Activated T-helper 2 cell treated with anti-CD3 and anti-CD28 coated beads, Interferon-gamma antibody, Interleukin-2, Interleukin-4, amounts not matched to agents 10 μg/mL and 5 μg/mL and 100 μg/mL, durations not matched to agents 14 hours and 24 hours and 36 hours (primary cell): ENCODE measurements at regions not wholly inside any gene's neighbourhood (a gene's known extent, or its start where the extent isn't known, plus 50 kb on each side); places are given as distances from the start of the nearest gene placed in this dataset.

Experiments used
- DNase-seq: peaks from one replicate; pipeline ENCODE4 v3.0.0; 2021; ENCODE audit warnings: low spot score
- H3K27ac Mint-ChIP-seq: one replicate; pipeline ENCODE4 v1.8.0; 2021; ENCODE audit warnings: mixed read lengths
- H3K27me3 Mint-ChIP-seq: one replicate; pipeline ENCODE4 v1.8.0; 2021; ENCODE audit warnings: low read depth, mixed read lengths
- H3K36me3 Mint-ChIP-seq: one replicate; pipeline ENCODE4 v1.8.0; 2021; ENCODE audit warnings: low read depth, mixed read lengths
- H3K4me1 Mint-ChIP-seq: one replicate; pipeline ENCODE4 v1.8.0; 2021; ENCODE audit warnings: low read depth, mixed read lengths
- H3K4me3 Mint-ChIP-seq: one replicate; pipeline ENCODE4 v1.8.0; 2021; ENCODE audit warnings: low read depth, mild to moderate bottlenecking, moderate library complexity, mixed read lengths
- H3K9me3 Mint-ChIP-seq: one replicate; pipeline ENCODE4 v1.8.0; 2021; ENCODE audit warnings: mixed read lengths
- intact Hi-C: fragments of 100-400 bp; cut with micrococcal nuclease; formaldehyde crosslinking; loops from one replicate; pipeline ENCODE4 v1.15.1; 2023

DNA sequence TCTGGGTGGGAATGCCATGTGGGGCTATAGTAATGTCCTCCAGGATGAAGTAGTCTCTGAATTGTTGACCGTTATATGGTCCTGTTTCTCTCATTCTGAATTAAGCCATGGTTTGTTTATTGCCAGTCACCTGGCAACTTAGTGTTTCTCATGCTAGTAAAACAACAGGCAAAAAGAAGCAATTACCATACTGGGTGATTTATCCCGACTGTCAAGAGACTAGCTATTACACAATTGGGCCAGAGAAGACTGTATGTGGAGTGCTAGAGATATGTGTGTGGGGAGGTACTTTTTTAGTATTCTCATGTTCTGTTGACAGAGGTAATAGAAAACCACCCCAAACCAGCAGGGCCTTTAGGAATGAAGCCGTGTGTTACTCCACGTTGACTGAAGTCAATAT, 258.2 kb downstream of the TDRD3 start:
- Mint-ChIP-seq H3K27ac (no peak overlapping the region), H3K4me3 (no peak overlapping the region), H3K9me3 (peaks cover 9% of the 10 kb centered on the region), H3K4me1 (no peaks in the 10 kb centered on the region), H3K36me3 (no peaks in the 10 kb centered on the region), H3K27me3 (no peaks in the 10 kb centered on the region)
- intact Hi-C loops: no loop called here
- no peak for DNase-seq

DNA sequence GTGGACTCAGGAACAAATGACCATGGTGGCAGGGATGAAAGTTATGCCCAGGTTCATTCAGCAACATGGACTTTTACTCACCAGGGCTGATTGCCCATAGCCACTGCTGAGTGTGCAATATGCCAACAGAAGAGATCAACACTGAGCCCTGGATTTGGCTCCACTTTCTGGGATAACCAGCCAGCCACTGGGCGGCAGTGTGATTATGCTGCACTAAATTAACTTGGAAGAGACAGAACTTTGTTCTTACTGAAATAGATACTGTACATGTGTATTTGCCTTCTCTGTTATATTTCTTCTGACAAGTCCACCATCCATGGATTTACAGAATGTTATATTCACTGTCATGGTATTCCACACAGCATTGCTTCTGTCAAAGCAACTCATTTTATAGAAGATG, 257.4 kb downstream of the TDRD3 start:
- no peak for DNase-seq
- no peak overlapping the region for H3K4me3 Mint-ChIP-seq
- no peaks in the 10 kb centered on the region for H3K27me3 Mint-ChIP-seq
- intact Hi-C loops: no loop called here
- H3K9me3 Mint-ChIP-seq: peaks cover 9% of the 10 kb centered on the region
- no peaks in the 10 kb centered on the region for H3K36me3 Mint-ChIP-seq
- H3K4me1 Mint-ChIP-seq: no peaks in the 10 kb centered on the region
- no peak overlapping the region for H3K27ac Mint-ChIP-seq

DNA sequence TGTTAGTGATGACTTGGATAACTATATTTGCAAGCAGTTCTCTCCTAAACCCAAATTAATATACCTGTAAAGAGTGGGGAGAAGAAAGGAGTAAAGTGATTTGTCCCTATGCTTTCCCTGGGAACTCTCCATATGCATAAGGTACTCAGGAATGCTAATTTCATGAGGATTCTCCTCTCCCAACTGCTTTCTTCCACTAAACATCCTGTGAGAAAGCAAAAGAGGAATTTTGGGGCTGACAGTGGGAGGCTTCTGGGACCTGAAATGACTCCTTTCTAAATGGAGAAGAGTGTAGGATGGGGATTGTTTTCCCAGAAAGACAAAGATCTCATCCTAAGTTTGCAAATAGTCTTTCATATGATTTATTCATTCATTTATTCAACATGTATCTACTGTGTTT, 250.5 kb downstream of the TDRD3 start:
- H3K27ac Mint-ChIP-seq: no peak overlapping the region
- no peak overlapping the region for H3K4me3 Mint-ChIP-seq
- DNase-seq: no peak
- no peaks in the 10 kb centered on the region for H3K27me3 Mint-ChIP-seq
- no peaks in the 10 kb centered on the region for H3K9me3 Mint-ChIP-seq
- H3K36me3 Mint-ChIP-seq: no peaks in the 10 kb centered on the region
- intact Hi-C loops: no loop called here
- H3K4me1 Mint-ChIP-seq: no peaks in the 10 kb centered on the region

DNA sequence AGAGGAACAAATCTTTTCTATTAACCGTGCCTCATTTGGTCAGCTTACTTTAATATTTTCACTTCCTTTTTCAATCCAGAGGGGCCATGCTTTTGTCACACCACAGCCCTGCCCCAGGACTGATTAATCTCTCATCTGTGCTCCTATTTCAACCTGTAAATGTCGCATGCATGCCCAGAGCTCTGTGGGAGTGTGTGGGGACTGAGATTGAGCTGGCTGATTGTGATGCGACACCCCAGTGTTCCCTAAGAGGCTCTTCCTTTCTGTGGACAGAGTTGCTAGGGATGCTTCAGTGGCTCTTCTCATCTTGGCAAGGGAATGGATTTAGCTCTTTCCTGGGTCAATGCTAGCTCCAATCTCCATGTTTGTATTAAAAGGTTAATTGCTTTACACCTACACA, 249.6 kb downstream of the TDRD3 start:
- Mint-ChIP-seq H3K4me1 (no peaks in the 10 kb centered on the region), H3K9me3 (no peaks in the 10 kb centered on the region), H3K27ac (no peak overlapping the region), H3K27me3 (no peaks in the 10 kb centered on the region), H3K4me3 (no peak overlapping the region), H3K36me3 (no peaks in the 10 kb centered on the region)
- no peak for DNase-seq
- intact Hi-C loops: no loop called here

DNA sequence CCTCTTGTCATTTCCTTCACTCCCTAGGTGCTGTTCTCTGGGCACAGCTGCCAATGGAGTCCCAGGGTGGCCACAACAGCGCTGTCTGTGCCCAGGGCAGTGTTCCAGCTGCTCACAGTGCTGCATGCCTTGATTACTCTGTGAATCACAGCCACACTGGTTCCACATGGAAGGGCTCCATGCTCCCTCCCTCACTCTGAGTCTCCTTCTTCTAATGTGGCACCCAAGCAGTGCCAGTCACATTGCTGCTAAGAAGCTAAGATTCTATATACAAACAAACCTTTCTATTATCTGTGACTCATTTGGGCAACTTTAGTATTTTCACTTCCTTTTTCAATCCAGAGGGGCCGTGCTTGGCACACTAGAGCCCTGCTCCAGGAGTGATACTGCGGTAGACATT, 248.7 kb downstream of the TDRD3 start:
- intact Hi-C loops: no loop called here
- no peak overlapping the region for H3K4me3 Mint-ChIP-seq
- H3K27ac Mint-ChIP-seq: no peak overlapping the region
- no peaks in the 10 kb centered on the region for H3K36me3 Mint-ChIP-seq
- no peak for DNase-seq
- H3K27me3 Mint-ChIP-seq: no peaks in the 10 kb centered on the region
- H3K4me1 Mint-ChIP-seq: no peaks in the 10 kb centered on the region
- no peaks in the 10 kb centered on the region for H3K9me3 Mint-ChIP-seq

DNA sequence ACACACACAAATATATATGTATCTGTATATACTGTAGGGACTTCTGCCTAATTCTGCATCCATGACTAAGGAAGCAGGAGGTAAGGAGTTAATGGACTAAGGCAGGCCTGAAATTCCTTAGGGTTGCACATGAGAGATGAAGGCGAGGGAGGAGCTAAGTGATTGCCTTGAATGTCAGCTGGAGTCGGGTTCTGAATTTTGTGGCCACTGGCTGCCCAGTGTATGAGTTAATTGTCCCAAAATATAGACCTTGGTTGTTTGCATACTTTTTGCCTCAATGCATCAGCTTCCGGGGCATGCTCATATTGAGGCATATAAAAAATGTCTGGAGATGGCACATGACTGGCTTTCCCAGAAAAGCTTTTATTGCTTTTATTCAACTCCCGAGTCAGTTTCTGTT, 245.5 kb downstream of the TDRD3 start:
- no peaks in the 10 kb centered on the region for H3K4me1 Mint-ChIP-seq
- H3K36me3 Mint-ChIP-seq: no peaks in the 10 kb centered on the region
- no peak for DNase-seq
- no peaks in the 10 kb centered on the region for H3K27me3 Mint-ChIP-seq
- no peak overlapping the region for H3K27ac Mint-ChIP-seq
- no peak overlapping the region for H3K4me3 Mint-ChIP-seq
- intact Hi-C loops: no loop called here
- H3K9me3 Mint-ChIP-seq: no peaks in the 10 kb centered on the region

DNA sequence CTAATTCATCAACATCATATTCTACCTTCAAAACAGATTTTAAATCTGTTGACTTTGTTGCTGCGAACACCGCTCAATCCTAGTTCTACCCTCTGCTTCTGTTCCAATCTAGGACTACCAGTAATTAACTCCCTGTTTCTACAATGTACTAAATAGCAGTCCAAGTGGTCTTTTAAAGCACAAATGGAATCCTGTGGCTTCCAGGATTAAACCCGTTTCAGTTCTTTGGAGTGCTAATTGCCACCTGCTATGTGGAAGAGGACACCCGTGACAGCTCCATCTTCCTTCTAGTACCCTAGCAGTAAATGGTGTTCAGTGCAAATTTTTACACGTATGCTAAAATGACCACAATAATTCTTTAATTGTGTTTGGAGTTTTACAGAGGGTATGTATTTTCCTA, 232.1 kb downstream of the TDRD3 start:
- Mint-ChIP-seq H3K27ac (no peak overlapping the region), H3K27me3 (peaks cover 2% of the 10 kb centered on the region), H3K4me3 (no peak overlapping the region), H3K36me3 (no peaks in the 10 kb centered on the region), H3K4me1 (peaks cover 4% of the 10 kb centered on the region), H3K9me3 (no peaks in the 10 kb centered on the region)
- no peak for DNase-seq
- intact Hi-C loops: loop anchor here (5.0 kb wide), 1 partner anchor 778 kb away; no protein-coding TSS in a partner anchor

DNA sequence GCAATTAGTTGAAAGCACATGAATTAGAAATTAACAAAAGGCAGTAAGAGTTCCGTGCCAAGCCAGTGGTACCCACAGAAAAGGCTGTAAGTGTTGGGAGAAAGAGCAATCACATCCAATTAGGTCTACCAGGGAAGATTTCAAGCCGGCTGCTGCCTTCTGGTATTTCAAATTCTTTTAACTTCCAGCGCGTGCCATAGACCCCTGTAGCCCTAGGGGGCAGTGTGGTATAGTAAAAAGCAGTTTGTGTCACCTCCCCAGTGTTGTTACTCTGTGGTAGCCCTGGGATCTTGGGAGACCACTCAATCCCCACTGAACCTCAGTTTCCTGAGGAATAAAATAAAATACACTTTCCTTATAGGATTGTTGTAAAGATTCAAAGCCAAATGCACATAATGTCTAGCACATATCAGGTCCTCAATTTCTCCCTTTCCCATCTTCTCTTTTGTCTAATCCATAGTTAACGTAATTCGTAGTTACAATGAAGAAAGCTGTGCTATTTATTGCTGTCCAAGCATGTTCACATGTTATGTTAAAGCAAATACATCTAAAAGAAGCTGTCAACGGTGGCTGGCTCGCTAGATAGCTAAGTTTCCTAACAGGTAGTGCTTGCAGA, 230.2 kb downstream of the TDRD3 start:
- peaks cover 2% of the 10 kb centered on the region for H3K27me3 Mint-ChIP-seq
- H3K4me1 Mint-ChIP-seq: peaks cover 4% of the 10 kb centered on the region
- H3K27ac Mint-ChIP-seq: no peak overlapping the region
- H3K4me3 Mint-ChIP-seq: no peak overlapping the region
- intact Hi-C loops: loop anchor here (5.0 kb wide), 1 partner anchor 780 kb away; no protein-coding TSS in a partner anchor
- no peaks in the 10 kb centered on the region for H3K9me3 Mint-ChIP-seq
- no peaks in the 10 kb centered on the region for H3K36me3 Mint-ChIP-seq
- no peak for DNase-seq
